ENCODE measurements at regions not wholly inside any gene's neighbourhood (a gene's known extent, or its start where the extent isn't known, plus 50 kb on each side); places are given as distances from the start of the nearest gene placed in this dataset.

- no peaks in the 10 kb centered on the region for H3K36me3 Mint-ChIP-seq (ENCODE audit: insufficient read depth, unreplicated experiment)
- Histone ChIP-seq H3K4me1 (no peaks in the 10 kb centered on the region), H3K9me3 (no peaks in the 10 kb centered on the region), H3K36me3 (ENCODE audit: control insufficient read depth, insufficient read depth, low read length) (no peaks in the 10 kb centered on the region), H3K4me3 (ENCODE audit: low read depth, low read length) (no peak overlapping the region), H3K27me3 (replicated peaks; ENCODE audit: control insufficient read depth, insufficient read depth, low read length) (no peaks in the 10 kb centered on the region)
- BruUV-seq (replicated peaks) = no TSS peak
- intact Hi-C loops (cut with micrococcal nuclease; ENCODE audit: unreplicated experiment) = no loop called here
- no peak overlapping the region for H3K4me3 Mint-ChIP-seq (ENCODE audit: unreplicated experiment)
- POLR2A ChIA-PET = no interaction called here
- DNase-seq = no peak
- CTCF ChIA-PET = no interaction called here
- no peaks in the 10 kb centered on the region for H3K4me1 Mint-ChIP-seq (ENCODE audit: low read depth, unreplicated experiment)
- H3K9me3 Mint-ChIP-seq (ENCODE audit: unreplicated experiment) = no peaks in the 10 kb centered on the region
- peaks cover 6% of the 10 kb centered on the region for H3K27me3 Mint-ChIP-seq (ENCODE audit: insufficient read depth, unreplicated experiment)
- no peak overlapping the region for H3K27ac Mint-ChIP-seq (ENCODE audit: unreplicated experiment)
- TF ChIP-seq CTCF (IDR thresholded peaks at IDR 0.05; ENCODE audit: insufficient read depth in 1 of 2, low read depth in 1 of 2, low read length in 1 of 2, severe bottlenecking in 1 of 2, unreplicated experiment in 1 of 2) = no peak
Observed at GRCh38 chr3:137464341-137464740, 299.8 kb upstream of the SOX14 start.

- Mint-ChIP-seq H3K36me3 (ENCODE audit: insufficient read depth, unreplicated experiment) (no peaks in the 10 kb centered on the region), H3K4me1 (ENCODE audit: low read depth, unreplicated experiment) (no peaks in the 10 kb centered on the region), H3K27ac (ENCODE audit: unreplicated experiment) (no peak overlapping the region), H3K4me3 (ENCODE audit: unreplicated experiment) (no peak overlapping the region), H3K27me3 (ENCODE audit: insufficient read depth, unreplicated experiment) (no peaks in the 10 kb centered on the region), H3K9me3 (ENCODE audit: unreplicated experiment) (no peaks in the 10 kb centered on the region)
- no TSS peak for BruUV-seq (replicated peaks)
- Histone ChIP-seq H3K27me3 (replicated peaks; ENCODE audit: control insufficient read depth, insufficient read depth, low read length) (no peaks in the 10 kb centered on the region), H3K9me3 (no peaks in the 10 kb centered on the region), H3K36me3 (ENCODE audit: control insufficient read depth, insufficient read depth, low read length) (no peaks in the 10 kb centered on the region), H3K4me3 (ENCODE audit: low read depth, low read length) (no peak overlapping the region), H3K4me1 (no peaks in the 10 kb centered on the region)
- no peak for TF ChIP-seq CTCF (IDR thresholded peaks at IDR 0.05; ENCODE audit: insufficient read depth in 1 of 2, low read depth in 1 of 2, low read length in 1 of 2, severe bottlenecking in 1 of 2, unreplicated experiment in 1 of 2)
- ChIA-PET CTCF (no interaction called here), POLR2A (no interaction called here)
- intact Hi-C loops (cut with micrococcal nuclease; ENCODE audit: unreplicated experiment) = no loop called here
- DNase-seq = no peak
Observed at GRCh38 chr3:137468446-137468845, 295.7 kb upstream of the SOX14 start.

GRCh38 chr3:137469263-137469662, 294.9 kb upstream of the SOX14 start:
- DNase-seq = no peak

More at GRCh38 chr3:137469263-137469662, 294.9 kb upstream of the SOX14 start:
- Mint-ChIP-seq H3K27ac (ENCODE audit: unreplicated experiment) (no peak overlapping the region), H3K36me3 (ENCODE audit: insufficient read depth, unreplicated experiment) (no peaks in the 10 kb centered on the region), H3K4me3 (ENCODE audit: unreplicated experiment) (no peak overlapping the region), H3K27me3 (ENCODE audit: insufficient read depth, unreplicated experiment) (no peaks in the 10 kb centered on the region), H3K4me1 (ENCODE audit: low read depth, unreplicated experiment) (no peaks in the 10 kb centered on the region), H3K9me3 (ENCODE audit: unreplicated experiment) (no peaks in the 10 kb centered on the region)
- intact Hi-C loops (cut with micrococcal nuclease; ENCODE audit: unreplicated experiment) = no loop called here
- H3K4me3 ChIP-seq (ENCODE audit: low read depth, low read length) = no peak overlapping the region
- no peaks in the 10 kb centered on the region for H3K9me3 ChIP-seq
- ChIA-PET CTCF (no interaction called here), POLR2A (no interaction called here)
- H3K36me3 ChIP-seq (ENCODE audit: control insufficient read depth, insufficient read depth, low read length) = no peaks in the 10 kb centered on the region
- BruUV-seq (replicated peaks) = no TSS peak
- TF ChIP-seq CTCF (IDR thresholded peaks at IDR 0.05; ENCODE audit: insufficient read depth in 1 of 2, low read depth in 1 of 2, low read length in 1 of 2, severe bottlenecking in 1 of 2, unreplicated experiment in 1 of 2) = no peak
- no peaks in the 10 kb centered on the region for H3K27me3 ChIP-seq (replicated peaks; ENCODE audit: control insufficient read depth, insufficient read depth, low read length)
- no peaks in the 10 kb centered on the region for H3K4me1 ChIP-seq

Measured in Caco-2 (cell line).